ENCODE measurements at regions not wholly inside any gene's neighbourhood (a gene's known extent, or its start where the extent isn't known, plus 50 kb on each side); places are given as distances from the start of the nearest gene placed in this dataset.
A peak's percentile ranks its signal among the peaks of the same experiment; 100 is the strongest.

- intact Hi-C loops (cut with micrococcal nuclease) = no loop called here
- ChIA-PET CTCF (interaction anchor here (0.6 to 1.0 kb wide), 2 partner anchors 10 to 189 kb away, joined by 3 read pairs; no protein-coding TSS in a partner anchor), POLR2A (no interaction called here)
- Mint-ChIP-seq H3K4me3 (ENCODE audit: unreplicated experiment) (no peak overlapping the region), H3K36me3 (ENCODE audit: insufficient read depth, unreplicated experiment) (no peaks in the 10 kb centered on the region), H3K27me3 (ENCODE audit: insufficient read depth, unreplicated experiment) (no peaks in the 10 kb centered on the region), H3K27ac (ENCODE audit: low read depth, unreplicated experiment) (peak overlapping the region; percentile 98), H3K9me3 (ENCODE audit: unreplicated experiment) (no peaks in the 10 kb centered on the region), H3K4me1 (ENCODE audit: insufficient read depth, unreplicated experiment) (peaks cover 18% of the 10 kb centered on the region)
- no peak for TF ChIP-seq CTCF (IDR thresholded peaks at IDR 0.05; ENCODE audit: unreplicated experiment)
- DNase-seq (ENCODE audit: unreplicated experiment) = no peak
- no TSS peak for BruUV-seq (replicated peaks)
Observed at GRCh38 chr3:21836227-21836626, 85.2 kb upstream of the ZNF385D start.

- ChIA-PET POLR2A (no interaction called here), CTCF (interaction anchor here (0.6 kb wide), 2 partner anchors 19 to 80 kb away, joined by 3 read pairs; no protein-coding TSS in a partner anchor)
- Mint-ChIP-seq H3K36me3 (ENCODE audit: insufficient read depth, unreplicated experiment) (no peaks in the 10 kb centered on the region), H3K4me3 (ENCODE audit: unreplicated experiment) (no peak overlapping the region), H3K27me3 (ENCODE audit: insufficient read depth, unreplicated experiment) (no peaks in the 10 kb centered on the region), H3K9me3 (ENCODE audit: unreplicated experiment) (no peaks in the 10 kb centered on the region), H3K27ac (ENCODE audit: low read depth, unreplicated experiment) (no peak overlapping the region), H3K4me1 (ENCODE audit: insufficient read depth, unreplicated experiment) (peaks cover 18% of the 10 kb centered on the region)
- no peak for DNase-seq (ENCODE audit: unreplicated experiment)
- no TSS peak for BruUV-seq (replicated peaks)
- no peak for TF ChIP-seq CTCF (IDR thresholded peaks at IDR 0.05; ENCODE audit: unreplicated experiment)
- intact Hi-C loops (cut with micrococcal nuclease) = no loop called here
Observed at GRCh38 chr3:21839176-21839575, 88.2 kb upstream of the ZNF385D start.

GRCh38 chr3:21839592-21839991, 88.6 kb upstream of the ZNF385D start:
- CTCF ChIA-PET = interaction anchor here (0.5 to 0.6 kb wide), 3 partner anchors 19 to 219 kb away, joined by 3 read pairs; no protein-coding TSS in a partner anchor
- intact Hi-C loops (cut with micrococcal nuclease) = no loop called here
- Mint-ChIP-seq H3K27ac (ENCODE audit: low read depth, unreplicated experiment) (no peak overlapping the region), H3K36me3 (ENCODE audit: insufficient read depth, unreplicated experiment) (no peaks in the 10 kb centered on the region), H3K9me3 (ENCODE audit: unreplicated experiment) (no peaks in the 10 kb centered on the region), H3K4me3 (ENCODE audit: unreplicated experiment) (no peak overlapping the region), H3K27me3 (ENCODE audit: insufficient read depth, unreplicated experiment) (no peaks in the 10 kb centered on the region), H3K4me1 (ENCODE audit: insufficient read depth, unreplicated experiment) (peaks cover 18% of the 10 kb centered on the region)
- no TSS peak for BruUV-seq (replicated peaks)
- POLR2A ChIA-PET = no interaction called here
- peak; percentile 32 for DNase-seq (ENCODE audit: unreplicated experiment)
- TF ChIP-seq CTCF (IDR thresholded peaks at IDR 0.05; ENCODE audit: unreplicated experiment) = no peak

- TF ChIP-seq CTCF (IDR thresholded peaks at IDR 0.05; ENCODE audit: unreplicated experiment) = no peak
- Mint-ChIP-seq H3K4me1 (ENCODE audit: insufficient read depth, unreplicated experiment) (peaks cover 15% of the 10 kb centered on the region), H3K27ac (ENCODE audit: low read depth, unreplicated experiment) (peak overlapping the region; percentile 39), H3K27me3 (ENCODE audit: insufficient read depth, unreplicated experiment) (no peaks in the 10 kb centered on the region), H3K9me3 (ENCODE audit: unreplicated experiment) (no peaks in the 10 kb centered on the region), H3K4me3 (ENCODE audit: unreplicated experiment) (no peak overlapping the region), H3K36me3 (ENCODE audit: insufficient read depth, unreplicated experiment) (no peaks in the 10 kb centered on the region)
- ChIA-PET CTCF (interaction anchor here (1.3 kb wide), 1 partner anchor 11 kb away, joined by 3 read pairs; no protein-coding TSS in a partner anchor), POLR2A (no interaction called here)
- BruUV-seq (replicated peaks) = no TSS peak
- peak; percentile 18 for DNase-seq (ENCODE audit: unreplicated experiment)
- intact Hi-C loops (cut with micrococcal nuclease) = no loop called here
Observed at GRCh38 chr3:21847005-21847404, 96.0 kb upstream of the ZNF385D start.

All from MCF 10A (cell line).